Sigmoid colon (tissue), 4 donors: ENCODE measurements at regions not wholly inside any gene's neighbourhood (a gene's known extent, or its start where the extent isn't known, plus 50 kb on each side); places are given as distances from the start of the nearest gene placed in this dataset.

Experiments used
- POLR2A ChIP-seq, 2 donors: fragments of 450-650 bp; IDR thresholded peaks; one replicate each; pipeline ENCODE4 v1.6.1; 2016; ENCODE audit warnings: antibody characterized with exemption in 2 of 2, mild to moderate bottlenecking in 2 of 2, moderate library complexity in 2 of 2
- POLR2AphosphoS5 ChIP-seq, 4 donors: sonication (generic); formaldehyde crosslinking; IDR thresholded peaks; one replicate each; pipeline ENCODE4 v1.6.1; 2017; ENCODE audit warnings: antibody characterized with exemption in 4 of 4

DNA sequence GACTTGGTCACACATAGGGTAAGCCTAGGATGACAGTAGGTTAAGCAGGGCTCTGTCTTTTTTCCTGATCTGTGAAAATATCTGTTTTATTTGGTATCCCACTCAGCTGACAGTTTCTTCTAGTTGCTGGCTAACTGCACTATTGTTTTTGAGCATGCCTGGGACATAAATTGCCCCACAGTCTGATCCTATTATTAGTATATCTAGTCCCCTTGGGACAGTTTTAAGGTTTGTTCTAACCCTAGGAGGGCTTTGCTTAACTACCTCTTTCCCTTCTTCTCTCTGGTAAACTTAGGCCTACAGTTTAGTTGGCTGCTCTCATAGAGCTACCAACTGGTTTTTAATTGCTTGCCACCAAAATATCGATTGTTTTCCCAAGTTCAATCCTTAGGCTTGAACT is 446.6 kb downstream of the ARHGEF28 start:
- TF ChIP-seq POLR2A (IDR thresholded peaks at IDR 0.05): no peak
- TF ChIP-seq POLR2AphosphoS5 (IDR thresholded peaks at IDR 0.05): no peak
